ENCODE measurements at regions not wholly inside any gene's neighbourhood (a gene's known extent, or its start where the extent isn't known, plus 50 kb on each side); places are given as distances from the start of the nearest gene placed in this dataset.

GRCh38 chr2:234802071-234802844 is 149.6 kb upstream of the SH3BP4 start:
- TF ChIP-seq MAX (IDR thresholded peaks at IDR 0.05) (no peak), YY1 (IDR thresholded peaks at IDR 0.05; ENCODE audit: low read depth) (no peak), CEBPB (IDR thresholded peaks at IDR 0.05) (no peak), REST (IDR thresholded peaks at IDR 0.05; ENCODE audit: low read depth) (no peak), CREB1 (IDR thresholded peaks at IDR 0.05; ENCODE audit: low read depth) (no peak)

- TF ChIP-seq CREB1 (IDR thresholded peaks at IDR 0.05; ENCODE audit: low read depth), result no peak
- TF ChIP-seq RAD21 (IDR thresholded peaks at IDR 0.05; ENCODE audit: low read depth), result no peak
- no peak for TF ChIP-seq TAF1 (IDR thresholded peaks at IDR 0.05; ENCODE audit: low read depth)
- TF ChIP-seq CEBPB (IDR thresholded peaks at IDR 0.05), result no peak
- no peak for TF ChIP-seq FOXM1 (IDR thresholded peaks at IDR 0.05; ENCODE audit: borderline replicate concordance, low read depth)
- no peak for TF ChIP-seq MAX (IDR thresholded peaks at IDR 0.05)
- no peak for TF ChIP-seq EGR1 (IDR thresholded peaks at IDR 0.05)
- TF ChIP-seq TEAD4 (IDR thresholded peaks at IDR 0.05), result no peak
- TF ChIP-seq NFIC (IDR thresholded peaks at IDR 0.05), result no peak
- TF ChIP-seq ZBTB7A (IDR thresholded peaks at IDR 0.05; ENCODE audit: low read depth), result no peak
- no peak for TF ChIP-seq EP300 (IDR thresholded peaks at IDR 0.05; ENCODE audit: borderline replicate concordance)
- TF ChIP-seq REST (IDR thresholded peaks at IDR 0.05; ENCODE audit: low read depth), result no peak
- TF ChIP-seq YY1 (IDR thresholded peaks at IDR 0.05; ENCODE audit: low read depth), result no peak
Observed at GRCh38 chr2:234797566-234798250, 154.1 kb upstream of the SH3BP4 start.

- TF ChIP-seq TAF1 (IDR thresholded peaks at IDR 0.05; ENCODE audit: low read depth) (no peak), NFIC (IDR thresholded peaks at IDR 0.05) (no peak)
Observed at GRCh38 chr2:234796045-234796591, 155.7 kb upstream of the SH3BP4 start.

GRCh38 chr2:234795272-234795920 is 156.4 kb upstream of the SH3BP4 start:
- TF ChIP-seq REST (IDR thresholded peaks at IDR 0.05; ENCODE audit: low read depth), result no peak
- no peak for TF ChIP-seq EP300 (IDR thresholded peaks at IDR 0.05; ENCODE audit: borderline replicate concordance)
- TF ChIP-seq TCF12 (IDR thresholded peaks at IDR 0.05; ENCODE audit: low read depth), result no peak
- no peak for TF ChIP-seq CEBPB (IDR thresholded peaks at IDR 0.05)
- TF ChIP-seq ZBTB7A (IDR thresholded peaks at IDR 0.05; ENCODE audit: low read depth), result no peak
- no peak for TF ChIP-seq TEAD4 (IDR thresholded peaks at IDR 0.05)
- no peak for TF ChIP-seq FOXM1 (IDR thresholded peaks at IDR 0.05; ENCODE audit: borderline replicate concordance, low read depth)

- TF ChIP-seq TAF1 (IDR thresholded peaks at IDR 0.05; ENCODE audit: low read depth), result no peak
- no peak for TF ChIP-seq USF1 (IDR thresholded peaks at IDR 0.05)
- TF ChIP-seq MAX (IDR thresholded peaks at IDR 0.05), result no peak
- no peak for TF ChIP-seq EP300 (IDR thresholded peaks at IDR 0.05; ENCODE audit: borderline replicate concordance)
Observed at GRCh38 chr2:234794866-234795265, 157.0 kb upstream of the SH3BP4 start.
